ENCODE measurements at regions not wholly inside any gene's neighbourhood (a gene's known extent, or its start where the extent isn't known, plus 50 kb on each side); places are given as distances from the start of the nearest gene placed in this dataset.

- TF ChIP-seq CTCF (IDR thresholded peaks at IDR 0.05) (no peak), POLR2A (IDR thresholded peaks at IDR 0.05) (no peak), POLR2AphosphoS5 (IDR thresholded peaks at IDR 0.05) (no peak), EP300 (IDR thresholded peaks at IDR 0.05) (no peak)
- Histone ChIP-seq H3K27ac (no peak overlapping the region), H3K4me1 (no peaks in the 10 kb centered on the region), H3K4me3 (no peak overlapping the region), H3K36me3 (no peaks in the 10 kb centered on the region), H3K27me3 (no peaks in the 10 kb centered on the region), H3K9me3 (no peaks in the 10 kb centered on the region)
- no peak for DNase-seq
- intact Hi-C loops (cut with DNase I; ENCODE audit: low total_unique reads) = no loop called here
- 86 to 94% (median 90%) methylated on average over 3 of the region's 3 CpGs for WGBS, 5 donors
These were observed 1361.9 kb upstream of the ADGRL3 start for GRCh38 chr4:59838236-59838635.

GRCh38 chr4:59841698-59842097 is 1358.4 kb upstream of the ADGRL3 start:
- H3K4me3 ChIP-seq = no peak overlapping the region
- H3K36me3 ChIP-seq = no peaks in the 10 kb centered on the region
- intact Hi-C loops (cut with DNase I; ENCODE audit: low total_unique reads) = no loop called here
- no peak for DNase-seq
- 16 to 45% (median 45%) methylated on average over 1 of the region's 1 CpG for WGBS, 5 donors
- no peaks in the 10 kb centered on the region for H3K27me3 ChIP-seq
- H3K4me1 ChIP-seq = no peaks in the 10 kb centered on the region
- H3K27ac ChIP-seq = no peak overlapping the region
- TF ChIP-seq EP300 (IDR thresholded peaks at IDR 0.05) (no peak), CTCF (IDR thresholded peaks at IDR 0.05) (no peak), POLR2AphosphoS5 (IDR thresholded peaks at IDR 0.05) (no peak), POLR2A (IDR thresholded peaks at IDR 0.05) (no peak)
- H3K9me3 ChIP-seq = peaks cover 0 to 9% (median 0%) of the 10 kb centered on the region in 4 donors

GRCh38 chr4:59848457-59848856 is 1351.7 kb upstream of the ADGRL3 start:
- Histone ChIP-seq H3K4me1 (no peaks in the 10 kb centered on the region), H3K4me3 (no peak overlapping the region), H3K27ac (no peak overlapping the region), H3K27me3 (no peaks in the 10 kb centered on the region), H3K9me3 (peaks cover 0 to 9% (median 0%) of the 10 kb centered on the region in 4 donors), H3K36me3 (no peaks in the 10 kb centered on the region)
- intact Hi-C loops (cut with DNase I; ENCODE audit: low total_unique reads) = no loop called here
- TF ChIP-seq EP300 (IDR thresholded peaks at IDR 0.05) (no peak), POLR2AphosphoS5 (IDR thresholded peaks at IDR 0.05) (no peak), POLR2A (IDR thresholded peaks at IDR 0.05) (no peak), CTCF (IDR thresholded peaks at IDR 0.05) (no peak)
- WGBS, 5 donors = 70 to 81% (median 73%) methylated on average over 2 of the region's 2 CpGs
- DNase-seq = no peak

- WGBS, 5 donors = 86 to 89% (median 88%) methylated on average over 16 to 18 of the region's 18 CpGs
- no peaks in the 10 kb centered on the region for H3K4me1 ChIP-seq
- no peaks in the 10 kb centered on the region for H3K27me3 ChIP-seq
- H3K4me3 ChIP-seq = no peak overlapping the region
- intact Hi-C loops (cut with DNase I; ENCODE audit: low total_unique reads) = no loop called here
- no peaks in the 10 kb centered on the region for H3K9me3 ChIP-seq
- H3K36me3 ChIP-seq = no peaks in the 10 kb centered on the region
- no peak overlapping the region for H3K27ac ChIP-seq
- DNase-seq = no peak
- TF ChIP-seq POLR2A (IDR thresholded peaks at IDR 0.05) (no peak), EP300 (IDR thresholded peaks at IDR 0.05) (no peak), POLR2AphosphoS5 (IDR thresholded peaks at IDR 0.05) (no peak), CTCF (IDR thresholded peaks at IDR 0.05) (no peak)
These were observed 1344.3 kb upstream of the ADGRL3 start for GRCh38 chr4:59855630-59856352.
